Pancreas (tissue), 10 donors: ENCODE measurements at regions not wholly inside any gene's neighbourhood (a gene's known extent, or its start where the extent isn't known, plus 50 kb on each side); places are given as distances from the start of the nearest gene placed in this dataset.

Experiments used
- ATAC-seq, 4 donors: fragments of 200-7000 bp; cut with Tn5 transposase; one replicate each; pipeline versions ENCODE4 v1.8.0 to v1.9.1; 2020; ENCODE audit warnings: mild to moderate bottlenecking in 4 of 4, moderate library complexity in 4 of 4
- DNase-seq, 6 donors: peaks; one replicate each; pipeline ENCODE4 v3.0.0-alpha.2; 2020
- FAIRE-seq: peaks from 2 replicates; lab custom pipeline; 2012; peaks lifted over from hg19 to GRCh38; lab: Jason Lieb, UNC
- H3K27ac ChIP-seq, 4 donors: fragments of 200-600 bp; sonication (generic); 1 replicate in 3 of 4; 2 replicates in 1 of 4; pipeline versions ENCODE4 v1.5.0 to v1.8.0; 2020
- H3K27me3 ChIP-seq, 4 donors: fragments of 200-600 bp; one replicate each; pipeline ENCODE4 v1.8.0; 2021
- H3K36me3 ChIP-seq, 3 donors: fragments of 200-600 bp; sonication (generic) in 1 of 3; one replicate each; pipeline versions ENCODE4 v1.5.0 to v1.8.0; 2020 to 2021
- H3K4me1 ChIP-seq, 3 donors: fragments of 200-600 bp; one replicate each; pipeline ENCODE4 v1.8.0; 2021
- H3K4me3 ChIP-seq, 4 donors: fragments of 200-600 bp; sonication (generic) in 2 of 4; one replicate each; pipeline versions ENCODE4 v1.5.0 to v1.8.0; 2020 to 2021
- H3K9me3 ChIP-seq, 4 donors: fragments of 200-600 bp; one replicate each; pipeline ENCODE4 v1.8.0; 2021
- WGBS, 2 donors: extraction: QIAGEN DNeasy Blood & Tissue Kit; methylation state at CpG; one replicate each; pipeline ENCODE4 v1.1.7; 2013; 5-methylcytosine and 5-hydroxymethylcytosine counted together
- intact Hi-C, 3 donors: fragments of 100-400 bp; cut with DNase I; formaldehyde crosslinking; loops; one replicate each; pipeline versions ENCODE4 v1.11.1 to v1.14.2; 2022
- TF ChIP-seq, protein P1 (sequence below), 4 donors: fragments of 200-600 bp; sonication (generic) in 3 of 4; IDR thresholded peaks; one replicate each; pipeline versions ENCODE4 v1.5.0 to v1.8.0; 2021; ENCODE audit warnings: antibody characterized with exemption in 4 of 4
- donor health status: healthy with polysubstance abuse.
- donor health status: DM: no; HTN: no; CAD: no; lungs with moderate emphysema.
- donor health status: DM: no; HTN: no; CAD: no.
- donor health status: control.
- donor health status: control.
- donor health status: Bipolar disorder and iron deficiency.
- donor health status: DM: yes; HTN: yes; CAD: no.
- donor health status: DM: no; HTN: no; CAD: no.
- donor health status: DM: no; HTN: no; CAD: no.
- donor health status: DM: yes; HTN: yes; CAD: no.

- 7 to 10% methylated on average over 1 of the region's 1 CpG for WGBS, 2 donors
- TF ChIP-seq, protein P1, sequence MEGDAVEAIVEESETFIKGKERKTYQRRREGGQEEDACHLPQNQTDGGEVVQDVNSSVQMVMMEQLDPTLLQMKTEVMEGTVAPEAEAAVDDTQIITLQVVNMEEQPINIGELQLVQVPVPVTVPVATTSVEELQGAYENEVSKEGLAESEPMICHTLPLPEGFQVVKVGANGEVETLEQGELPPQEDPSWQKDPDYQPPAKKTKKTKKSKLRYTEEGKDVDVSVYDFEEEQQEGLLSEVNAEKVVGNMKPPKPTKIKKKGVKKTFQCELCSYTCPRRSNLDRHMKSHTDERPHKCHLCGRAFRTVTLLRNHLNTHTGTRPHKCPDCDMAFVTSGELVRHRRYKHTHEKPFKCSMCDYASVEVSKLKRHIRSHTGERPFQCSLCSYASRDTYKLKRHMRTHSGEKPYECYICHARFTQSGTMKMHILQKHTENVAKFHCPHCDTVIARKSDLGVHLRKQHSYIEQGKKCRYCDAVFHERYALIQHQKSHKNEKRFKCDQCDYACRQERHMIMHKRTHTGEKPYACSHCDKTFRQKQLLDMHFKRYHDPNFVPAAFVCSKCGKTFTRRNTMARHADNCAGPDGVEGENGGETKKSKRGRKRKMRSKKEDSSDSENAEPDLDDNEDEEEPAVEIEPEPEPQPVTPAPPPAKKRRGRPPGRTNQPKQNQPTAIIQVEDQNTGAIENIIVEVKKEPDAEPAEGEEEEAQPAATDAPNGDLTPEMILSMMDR (IDR thresholded peaks at IDR 0.05), result no peak
- intact Hi-C loops, result no loop called here
- Histone ChIP-seq H3K4me3 (no peak overlapping the region), H3K27me3 (no peaks in the 10 kb centered on the region), H3K9me3 (no peaks in the 10 kb centered on the region), H3K36me3 (no peaks in the 10 kb centered on the region), H3K27ac (peak overlapping the region in 2 of 4 donors; percentile 6 to 20), H3K4me1 (no peaks in the 10 kb centered on the region)
- ATAC-seq (peak in 1 of 4 donors; percentile 28), FAIRE-seq (no peak), DNase-seq (no peak)
Measured at GRCh38 chr4:177178246-177178645, 131.4 kb upstream of the NEIL3 start.

DNA sequence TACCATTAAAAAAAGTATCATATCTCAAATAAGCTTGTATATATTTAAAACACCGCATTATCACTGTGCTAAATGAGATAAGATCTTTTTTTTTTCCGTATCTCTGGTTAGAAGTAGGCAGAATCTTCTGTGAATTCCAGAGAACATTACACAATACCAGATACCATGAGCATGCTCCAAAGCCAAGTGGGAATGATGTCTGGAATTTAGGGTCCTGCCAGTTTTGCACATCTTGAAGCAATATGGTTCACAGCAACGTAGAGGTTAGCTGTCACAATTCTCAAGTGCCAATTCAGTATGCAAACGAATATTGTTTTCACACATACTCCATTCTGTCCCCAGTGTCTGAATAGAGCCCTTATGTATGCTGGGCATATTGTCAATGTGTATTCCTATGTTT is 127.5 kb upstream of the NEIL3 start:
- WGBS, 2 donors, result 49 to 71% methylated on average over 4 of the region's 4 CpGs
- intact Hi-C loops, result no loop called here
- no peaks in the 10 kb centered on the region for H3K4me1 ChIP-seq
- no peak overlapping the region for H3K27ac ChIP-seq
- H3K9me3 ChIP-seq, result no peaks in the 10 kb centered on the region
- no peak for ATAC-seq
- no peak for DNase-seq
- H3K27me3 ChIP-seq, result no peaks in the 10 kb centered on the region
- H3K36me3 ChIP-seq, result no peaks in the 10 kb centered on the region
- TF ChIP-seq, protein P1 (IDR thresholded peaks at IDR 0.05), result no peak
- no peak overlapping the region for H3K4me3 ChIP-seq
- FAIRE-seq, result no peak

DNA sequence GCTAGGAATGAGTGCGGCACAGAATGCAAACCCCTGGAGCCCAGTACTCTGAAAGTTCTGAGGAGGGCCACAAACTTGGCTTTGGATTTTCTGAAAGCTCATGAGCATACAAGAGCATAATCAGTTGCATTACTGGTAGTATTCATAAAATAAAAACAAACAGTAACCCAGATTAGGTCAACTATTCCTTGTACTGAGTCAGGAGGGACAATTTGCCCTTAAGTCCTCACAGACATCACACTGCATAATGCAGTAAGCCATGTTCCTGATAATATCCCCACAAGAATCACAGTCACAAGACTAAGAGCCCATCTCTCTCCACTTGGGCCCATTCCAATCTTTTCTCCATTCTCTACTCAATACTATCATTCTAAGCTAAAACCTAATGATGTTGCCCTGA is 126.9 kb upstream of the NEIL3 start:
- Histone ChIP-seq H3K27ac (no peak overlapping the region), H3K4me3 (no peak overlapping the region), H3K4me1 (no peaks in the 10 kb centered on the region), H3K9me3 (no peaks in the 10 kb centered on the region), H3K27me3 (no peaks in the 10 kb centered on the region), H3K36me3 (no peaks in the 10 kb centered on the region)
- FAIRE-seq, result no peak
- no peak for DNase-seq
- TF ChIP-seq, protein P1 (IDR thresholded peaks at IDR 0.05), result no peak
- no peak for ATAC-seq
- 86 to 97% methylated on average over 1 of the region's 1 CpG for WGBS, 2 donors
- intact Hi-C loops, result no loop called here

- 38 to 66% methylated on average over 2 of the region's 2 CpGs for WGBS, 2 donors
- DNase-seq, result no peak
- intact Hi-C loops, result no loop called here
Measured at GRCh38 chr4:177185151-177185550, 124.5 kb upstream of the NEIL3 start.

DNA sequence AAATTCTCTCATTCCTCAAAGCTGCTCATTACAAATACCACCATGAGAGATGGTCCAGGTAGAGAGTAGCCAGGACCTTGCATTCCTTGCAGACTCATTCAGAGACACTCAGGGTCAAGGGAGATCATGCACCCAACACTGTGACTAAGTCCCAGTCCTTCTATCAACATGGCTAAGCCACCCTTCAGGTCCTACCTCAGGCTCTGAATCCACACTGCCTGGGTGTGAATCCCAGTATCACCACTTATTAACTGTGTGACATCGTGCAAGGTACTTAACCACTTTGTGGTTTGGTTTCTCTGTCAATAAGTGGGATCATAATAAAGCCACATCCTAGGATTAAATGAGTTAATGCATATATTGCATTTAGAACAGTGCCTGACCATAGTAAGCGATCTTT is 124.1 kb upstream of the NEIL3 start:
- peaks cover 0 to 3% (median 0%) of the 10 kb centered on the region in 3 donors for H3K4me1 ChIP-seq
- H3K9me3 ChIP-seq, result no peaks in the 10 kb centered on the region
- 65 to 76% methylated on average over 2 of the region's 2 CpGs for WGBS, 2 donors
- H3K4me3 ChIP-seq, result no peak overlapping the region
- no peaks in the 10 kb centered on the region for H3K27me3 ChIP-seq
- no peaks in the 10 kb centered on the region for H3K36me3 ChIP-seq
- H3K27ac ChIP-seq, result no peak overlapping the region
- DNase-seq, result no peak
- ATAC-seq, result no peak
- TF ChIP-seq, protein P1 (IDR thresholded peaks at IDR 0.05), result no peak
- intact Hi-C loops, result no loop called here
- no peak for FAIRE-seq

More at GRCh38 chr4:177185151-177185550, 124.5 kb upstream of the NEIL3 start:
- Histone ChIP-seq H3K27me3 (no peaks in the 10 kb centered on the region), H3K9me3 (no peaks in the 10 kb centered on the region), H3K27ac (no peak overlapping the region), H3K4me1 (no peaks in the 10 kb centered on the region), H3K36me3 (no peaks in the 10 kb centered on the region), H3K4me3 (no peak overlapping the region)
- FAIRE-seq, result no peak
- no peak for ATAC-seq
- TF ChIP-seq, protein P1 (IDR thresholded peaks at IDR 0.05), result no peak
